ENCODE measurements at regions not wholly inside any gene's neighbourhood (a gene's known extent, or its start where the extent isn't known, plus 50 kb on each side); places are given as distances from the start of the nearest gene placed in this dataset.

DNA sequence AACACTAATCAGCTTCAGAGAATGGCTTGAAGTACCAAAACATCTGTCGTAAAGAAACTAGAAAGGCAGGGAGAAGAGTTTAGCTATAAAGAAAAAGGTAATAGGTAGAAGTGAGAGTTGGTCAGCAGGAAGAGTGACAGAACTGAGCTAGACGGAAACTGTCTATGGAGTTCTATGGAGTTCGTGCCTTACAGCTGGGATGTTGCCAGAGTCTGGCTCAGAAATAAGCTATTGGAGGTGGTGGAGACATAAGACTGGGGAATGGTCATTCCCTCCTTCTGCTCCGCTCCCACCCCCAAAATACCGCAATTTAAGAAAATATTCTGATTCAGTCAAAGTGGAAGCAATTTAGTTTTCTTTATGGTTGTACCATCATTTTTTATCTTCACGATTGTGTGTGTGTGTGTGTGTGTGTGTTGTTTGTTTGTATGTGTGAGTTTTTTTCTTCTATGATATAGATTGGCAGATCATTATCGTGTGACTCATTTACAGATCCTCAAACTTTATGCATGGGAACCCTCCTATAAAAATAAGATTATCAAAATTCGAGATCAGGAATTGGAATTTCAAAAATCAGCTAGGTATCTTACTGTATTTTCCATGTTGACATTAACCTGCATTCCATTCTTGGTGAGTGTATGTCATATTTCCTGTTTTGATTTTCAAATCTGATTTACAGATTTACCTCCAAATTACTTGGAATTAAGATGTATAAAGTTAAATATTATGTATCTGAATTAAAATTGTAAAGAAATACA, 79.0 kb downstream of the HSPA13 start:
- no peaks in the 10 kb centered on the region; the same call in 1 of the 2 replicates for H3K36me3 ChIP-seq (ENCODE audit: insufficient read depth)
- H2AFZ ChIP-seq (ENCODE audit: low read depth), result no peak overlapping the region
- H3K4me1 ChIP-seq (ENCODE audit: low read depth, poor library complexity, severe bottlenecking), result no peaks in the 10 kb centered on the region
- H3K79me2 ChIP-seq (ENCODE audit: insufficient read depth, low read depth), result no peaks in the 10 kb centered on the region
- no peak overlapping the region for H3K9ac ChIP-seq
- H3K27me3 ChIP-seq (ENCODE audit: insufficient read depth, low read depth), result no peaks in the 10 kb centered on the region
- no peaks in the 10 kb centered on the region for H4K20me1 ChIP-seq (ENCODE audit: insufficient read depth)
- H3K4me2 ChIP-seq, result no peak overlapping the region
- H3K27ac ChIP-seq, result no peak overlapping the region
- TF ChIP-seq, protein P1, sequence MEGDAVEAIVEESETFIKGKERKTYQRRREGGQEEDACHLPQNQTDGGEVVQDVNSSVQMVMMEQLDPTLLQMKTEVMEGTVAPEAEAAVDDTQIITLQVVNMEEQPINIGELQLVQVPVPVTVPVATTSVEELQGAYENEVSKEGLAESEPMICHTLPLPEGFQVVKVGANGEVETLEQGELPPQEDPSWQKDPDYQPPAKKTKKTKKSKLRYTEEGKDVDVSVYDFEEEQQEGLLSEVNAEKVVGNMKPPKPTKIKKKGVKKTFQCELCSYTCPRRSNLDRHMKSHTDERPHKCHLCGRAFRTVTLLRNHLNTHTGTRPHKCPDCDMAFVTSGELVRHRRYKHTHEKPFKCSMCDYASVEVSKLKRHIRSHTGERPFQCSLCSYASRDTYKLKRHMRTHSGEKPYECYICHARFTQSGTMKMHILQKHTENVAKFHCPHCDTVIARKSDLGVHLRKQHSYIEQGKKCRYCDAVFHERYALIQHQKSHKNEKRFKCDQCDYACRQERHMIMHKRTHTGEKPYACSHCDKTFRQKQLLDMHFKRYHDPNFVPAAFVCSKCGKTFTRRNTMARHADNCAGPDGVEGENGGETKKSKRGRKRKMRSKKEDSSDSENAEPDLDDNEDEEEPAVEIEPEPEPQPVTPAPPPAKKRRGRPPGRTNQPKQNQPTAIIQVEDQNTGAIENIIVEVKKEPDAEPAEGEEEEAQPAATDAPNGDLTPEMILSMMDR (conservative IDR thresholded peaks at IDR 0.05; ENCODE audit: low read depth, low read length), result no peak
- H3K4me3 ChIP-seq (IDR thresholded peaks at IDR 0.05; ENCODE audit: insufficient read depth, low read depth, low read length), result no peak overlapping the region

DNA sequence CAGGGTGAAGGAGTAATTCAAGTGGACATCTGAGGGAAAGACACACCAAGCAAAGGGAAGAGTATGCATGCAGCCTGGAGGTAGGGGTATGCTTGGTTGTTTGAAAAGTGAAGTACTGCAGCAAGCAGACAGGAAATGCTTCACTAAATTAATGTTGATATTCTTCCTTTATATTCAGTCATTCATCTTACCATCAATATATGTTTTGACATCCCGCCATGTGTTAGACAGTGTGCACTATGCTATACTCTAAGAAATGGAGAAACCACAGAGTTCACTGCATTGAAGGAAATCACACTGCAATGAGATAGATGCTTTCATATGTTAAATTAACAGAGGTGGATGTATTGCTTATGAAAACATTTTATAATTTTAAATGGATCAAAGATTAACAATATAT, 82.9 kb downstream of the HSPA13 start:
- no peak overlapping the region for H3K4me2 ChIP-seq
- no peaks in the 10 kb centered on the region for H3K27me3 ChIP-seq (ENCODE audit: insufficient read depth, low read depth)
- TF ChIP-seq, protein P1 (conservative IDR thresholded peaks at IDR 0.05; ENCODE audit: low read depth, low read length), result no peak
- no peak overlapping the region for H3K4me3 ChIP-seq (IDR thresholded peaks at IDR 0.05; ENCODE audit: insufficient read depth, low read depth, low read length)
- no peaks in the 10 kb centered on the region for H3K79me2 ChIP-seq (ENCODE audit: insufficient read depth, low read depth)
- H2AFZ ChIP-seq (ENCODE audit: low read depth), result no peak overlapping the region
- H4K20me1 ChIP-seq (ENCODE audit: insufficient read depth), result no peaks in the 10 kb centered on the region
- no peak overlapping the region for H3K27ac ChIP-seq
- no peaks in the 10 kb centered on the region for H3K4me1 ChIP-seq (ENCODE audit: low read depth, poor library complexity, severe bottlenecking)
- no peaks in the 10 kb centered on the region; the same call in 1 of the 2 replicates for H3K36me3 ChIP-seq (ENCODE audit: insufficient read depth)
- H3K9ac ChIP-seq, result no peak overlapping the region

DNA sequence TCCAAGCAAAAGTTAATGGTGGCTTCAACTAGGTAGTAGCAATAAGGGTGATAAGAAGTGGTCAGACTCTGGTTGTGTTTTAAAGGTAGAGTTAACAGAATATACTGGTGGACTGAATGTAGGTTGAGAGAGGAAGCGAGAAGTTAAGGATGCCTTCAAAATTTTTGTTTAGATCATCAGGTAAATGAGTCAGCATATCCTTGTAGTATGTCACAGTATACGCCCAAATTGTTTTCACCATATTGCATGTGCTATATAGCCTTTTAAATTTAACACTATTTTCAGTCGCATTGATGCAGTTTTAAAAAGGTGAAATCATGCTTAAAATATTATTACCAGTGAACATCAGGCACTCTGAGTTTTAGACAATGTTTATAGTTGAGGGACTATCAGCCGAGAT, 74.6 kb downstream of the RBM11 start:
- H3K27ac ChIP-seq, result no peak overlapping the region
- H2AFZ ChIP-seq (ENCODE audit: low read depth), result no peak overlapping the region
- no peak overlapping the region for H3K9ac ChIP-seq
- no peak overlapping the region for H3K4me2 ChIP-seq
- H3K4me3 ChIP-seq (IDR thresholded peaks at IDR 0.05; ENCODE audit: insufficient read depth, low read depth, low read length), result no peak overlapping the region
- TF ChIP-seq, protein P1 (conservative IDR thresholded peaks at IDR 0.05; ENCODE audit: low read depth, low read length), result no peak
- no peaks in the 10 kb centered on the region for H3K36me3 ChIP-seq (ENCODE audit: insufficient read depth)
- no peaks in the 10 kb centered on the region for H4K20me1 ChIP-seq (ENCODE audit: insufficient read depth)
- no peaks in the 10 kb centered on the region for H3K27me3 ChIP-seq (ENCODE audit: insufficient read depth, low read depth)
- H3K4me1 ChIP-seq (ENCODE audit: low read depth, poor library complexity, severe bottlenecking), result peaks cover 16% of the 10 kb centered on the region
- no peaks in the 10 kb centered on the region for H3K79me2 ChIP-seq (ENCODE audit: insufficient read depth, low read depth)

DNA sequence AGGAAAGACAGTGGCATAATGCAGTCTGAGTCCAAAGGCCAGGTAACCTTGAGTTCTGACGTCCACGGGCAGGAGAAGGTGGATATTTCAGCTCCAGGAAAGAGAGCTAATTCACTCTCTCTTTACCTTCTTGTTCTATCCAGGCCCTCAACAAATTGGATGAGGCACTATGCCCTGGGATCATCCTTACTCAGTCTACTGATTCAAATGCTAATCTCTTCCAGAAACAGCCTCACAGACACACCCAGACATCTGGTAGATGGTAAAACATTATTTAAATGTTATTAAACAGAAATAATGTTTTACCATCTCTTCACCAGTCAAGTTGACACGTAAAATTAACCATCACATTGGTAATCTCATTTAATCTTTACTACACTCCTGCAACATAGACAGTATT, 73.0 kb downstream of the RBM11 start:
- no peaks in the 10 kb centered on the region for H3K36me3 ChIP-seq (ENCODE audit: insufficient read depth)
- H3K27me3 ChIP-seq (ENCODE audit: insufficient read depth, low read depth), result no peaks in the 10 kb centered on the region
- TF ChIP-seq, protein P1 (conservative IDR thresholded peaks at IDR 0.05; ENCODE audit: low read depth, low read length), result no peak
- H3K9ac ChIP-seq, result no peak overlapping the region
- H3K27ac ChIP-seq, result no peak overlapping the region
- H3K4me3 ChIP-seq (IDR thresholded peaks at IDR 0.05; ENCODE audit: insufficient read depth, low read depth, low read length), result no peak overlapping the region
- H3K79me2 ChIP-seq (ENCODE audit: insufficient read depth, low read depth), result no peaks in the 10 kb centered on the region
- no peak overlapping the region for H2AFZ ChIP-seq (ENCODE audit: low read depth)
- H3K4me1 ChIP-seq (ENCODE audit: low read depth, poor library complexity, severe bottlenecking), result peaks cover 33% of the 10 kb centered on the region
- H4K20me1 ChIP-seq (ENCODE audit: insufficient read depth), result no peaks in the 10 kb centered on the region
- no peak overlapping the region for H3K4me2 ChIP-seq
